SK-N-SH treated with all-trans-retinoic acid at 6 μM for 48 hours (cell line): ENCODE measurements at regions not wholly inside any gene's neighbourhood (a gene's known extent, or its start where the extent isn't known, plus 50 kb on each side); places are given as distances from the start of the nearest gene placed in this dataset.

Source experiments
- ARNTL ChIP-seq: fragments of 450-650 bp; formaldehyde crosslinking; IDR thresholded peaks from 2 replicates; pipeline ENCODE4 v1.5.0; 2020; ENCODE audit warnings: low read depth, mild to moderate bottlenecking, moderate library complexity, borderline replicate concordance
- BACH2 ChIP-seq: fragments of 250-450 bp; sonication (Bioruptor Pico); IDR thresholded peaks from 2 replicates; pipeline ENCODE4 v1.9.0; 2021; ENCODE audit warnings: mild to moderate bottlenecking, borderline replicate concordance
- ESRRG ChIP-seq: fragments of 250-450 bp; sonication (Bioruptor Pico); IDR thresholded peaks from 2 replicates; pipeline ENCODE4 v1.6.1; 2021; ENCODE audit warnings: mild to moderate bottlenecking
- PATZ1 ChIP-seq: fragments of 250-450 bp; sonication (Bioruptor Pico); IDR thresholded peaks from 2 replicates; pipeline ENCODE4 v1.8.0; 2020; ENCODE audit warnings: mild to moderate bottlenecking, moderate library complexity, borderline replicate concordance
- RARB ChIP-seq: fragments of 250-450 bp; sonication (Bioruptor Pico); IDR thresholded peaks from 2 replicates; pipeline ENCODE4 v1.8.0; 2021; ENCODE audit warnings: mild to moderate bottlenecking, moderate library complexity
- SNAI2 ChIP-seq: fragments of 250-450 bp; sonication (Bioruptor Pico); IDR thresholded peaks from 2 replicates; pipeline ENCODE4 v1.5.0; 2020; ENCODE audit warnings: mild to moderate bottlenecking, moderate library complexity
- TOX ChIP-seq: fragments of 250-450 bp; sonication (Bioruptor Pico); IDR thresholded peaks from 2 replicates; pipeline ENCODE4 v1.8.0; 2021; ENCODE audit warnings: mild to moderate bottlenecking, moderate library complexity, borderline replicate concordance
- ZC3H10 ChIP-seq: fragments of 250-450 bp; sonication (Bioruptor Pico); IDR thresholded peaks from 2 replicates; pipeline ENCODE4 v1.5.1; 2021; ENCODE audit warnings: mild to moderate bottlenecking, moderate library complexity
- ZNF565 ChIP-seq: fragments of 450-650 bp; formaldehyde crosslinking; conservative IDR thresholded peaks from 2 replicates; pipeline ENCODE4 v1.5.0; 2020; ENCODE audit warnings: low read depth, mild to moderate bottlenecking, moderate library complexity
- ZNF70 ChIP-seq: fragments of 450-650 bp; formaldehyde crosslinking; IDR thresholded peaks from 2 replicates; pipeline ENCODE4 v1.5.0; 2020; ENCODE audit warnings: mild to moderate bottlenecking, moderate library complexity
- ZNF8 ChIP-seq: fragments of 450-650 bp; formaldehyde crosslinking; IDR thresholded peaks from 2 replicates; pipeline ENCODE4 v1.5.0; 2020; ENCODE audit warnings: mild to moderate bottlenecking, moderate library complexity

- no peak for TF ChIP-seq PATZ1 (CRISPR knock-in tag)
- no peak for TF ChIP-seq ARNTL (CRISPR knock-in tag)
- TF ChIP-seq ZNF565 = no peak
- TF ChIP-seq BACH2 (CRISPR knock-in tag) = no peak
- TF ChIP-seq TOX = no peak
- no peak for TF ChIP-seq ZNF8
- TF ChIP-seq RARB (CRISPR knock-in tag) = no peak
- no peak for TF ChIP-seq ESRRG
- no peak for TF ChIP-seq SNAI2
- no peak for TF ChIP-seq ZNF70 (CRISPR knock-in tag)
- TF ChIP-seq ZC3H10 = no peak
Observed at GRCh38 chr1:229058729-229059128, 212.2 kb upstream of the RAB4A start.
